Glomerular visceral epithelial cell (primary cell): ENCODE measurements at regions not wholly inside any gene's neighbourhood (a gene's known extent, or its start where the extent isn't known, plus 50 kb on each side); places are given as distances from the start of the nearest gene placed in this dataset.

Experiments used
- DNase-seq: peaks from one replicate; pipeline ENCODE4 v3.0.0-alpha.2; 2016; ENCODE audit errors: extremely low spot score

DNA sequence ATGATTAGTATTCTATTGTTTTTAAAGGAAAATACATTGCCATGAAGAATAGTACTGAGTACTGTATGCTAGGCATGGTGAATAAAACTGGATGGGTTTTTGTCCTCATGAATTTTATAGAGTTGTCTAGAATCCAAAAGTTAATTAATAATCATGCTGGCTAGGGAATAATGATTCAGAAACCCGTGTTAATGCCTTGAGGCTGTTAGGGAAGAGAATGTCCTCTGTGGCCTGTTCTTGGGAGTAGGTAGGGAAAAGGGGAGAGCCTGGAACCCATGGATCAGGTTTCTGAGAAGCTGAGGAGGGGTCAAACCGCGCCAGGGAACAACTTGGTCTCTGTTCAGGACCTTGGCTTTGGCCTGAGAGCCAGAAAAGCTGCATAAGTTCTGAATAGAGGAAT is 1376.3 kb upstream of the SLC10A2 start:
- no peak for DNase-seq

DNA sequence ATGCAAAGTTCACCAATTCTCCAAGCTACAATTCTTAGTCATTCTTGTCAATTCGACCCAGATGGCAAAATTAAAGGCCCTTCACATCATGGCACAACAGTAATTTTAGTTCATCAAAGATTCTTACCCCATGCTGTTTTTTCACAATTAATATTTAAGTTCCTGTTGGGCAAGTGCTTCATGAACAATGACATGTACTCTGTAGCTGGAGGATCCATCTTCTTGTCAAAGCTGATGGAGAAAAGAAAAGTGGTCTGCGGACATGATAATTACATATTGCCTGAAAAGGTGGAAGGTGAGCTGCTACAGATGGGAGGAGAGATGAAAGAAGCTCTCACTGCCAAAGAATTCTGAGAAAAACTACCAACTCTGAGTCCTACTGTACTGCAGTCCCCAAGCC is 1370.3 kb upstream of the SLC10A2 start:
- DNase-seq, result no peak

DNA sequence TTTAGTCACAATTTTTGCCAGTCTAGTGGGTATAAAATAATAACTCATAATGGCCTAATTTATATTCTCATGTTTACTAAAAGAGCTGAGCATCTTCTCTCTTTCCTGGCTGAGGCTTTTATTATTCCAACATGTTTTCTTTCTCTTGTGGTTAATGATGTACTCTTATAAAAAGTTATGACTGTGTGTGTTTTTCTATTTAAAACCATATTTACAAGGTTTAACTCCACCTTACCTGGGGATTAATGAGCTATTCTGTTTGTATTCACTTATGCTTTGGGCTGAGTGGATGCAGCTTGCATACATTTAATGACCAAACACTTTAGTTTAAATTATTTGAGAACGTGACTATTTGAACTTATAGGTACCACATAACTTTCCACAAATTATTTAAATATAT is 1365.7 kb upstream of the SLC10A2 start:
- no peak for DNase-seq

DNA sequence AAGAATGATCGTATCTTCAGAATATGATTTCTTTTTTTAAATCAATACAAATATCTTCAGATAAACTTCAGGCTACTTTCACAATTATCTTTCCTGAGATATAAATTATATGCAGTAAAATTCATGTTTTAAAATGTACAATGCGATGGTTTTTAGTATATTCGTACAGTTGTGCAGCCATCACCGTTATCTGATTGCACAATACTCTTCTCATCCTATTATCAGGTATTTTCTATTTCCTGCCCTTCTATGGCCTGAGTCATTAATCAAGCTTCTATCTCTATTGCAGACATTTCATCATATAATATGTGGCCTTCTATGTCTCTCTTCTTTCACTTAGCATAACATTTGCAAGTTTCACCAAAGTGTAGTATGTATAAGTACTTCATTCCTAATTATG is 1360.2 kb upstream of the SLC10A2 start:
- DNase-seq, result no peak

DNA sequence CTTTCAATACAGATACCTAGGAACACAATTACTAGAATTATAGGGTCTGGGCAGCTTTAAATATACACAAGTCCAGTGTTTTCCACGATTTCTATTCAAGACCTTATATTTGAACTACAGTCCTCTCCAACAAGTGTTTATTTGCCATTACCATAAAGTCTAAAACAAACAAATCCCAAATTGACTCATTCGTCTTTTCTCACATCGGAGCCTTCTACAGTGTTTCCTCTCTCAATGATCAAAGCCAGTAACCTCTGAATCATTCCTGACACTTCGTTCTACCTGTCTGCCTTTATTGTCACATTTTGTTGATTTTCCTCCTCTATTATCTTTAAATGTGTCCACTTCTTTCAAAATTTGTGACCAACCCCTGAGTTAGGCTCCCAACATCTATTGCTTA is 1356.5 kb upstream of the SLC10A2 start:
- no peak for DNase-seq

DNA sequence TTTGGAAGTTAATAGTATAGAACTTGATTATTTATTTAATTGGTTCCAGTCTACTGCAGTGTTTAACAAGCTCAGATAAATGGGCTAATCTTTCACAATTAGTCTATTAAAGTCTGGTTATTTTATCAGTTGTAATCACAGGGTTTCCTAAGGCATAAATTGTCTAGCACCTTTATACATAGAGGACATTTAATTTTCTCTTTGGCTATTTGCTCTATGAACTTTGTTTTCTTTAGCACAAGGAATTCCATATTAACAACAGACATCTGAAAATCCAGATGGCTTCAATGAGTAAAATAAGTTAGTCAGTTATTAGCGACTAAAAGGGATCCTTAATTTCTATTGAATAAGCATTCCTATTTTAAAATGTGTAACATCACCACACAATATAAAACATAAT is 1350.8 kb upstream of the SLC10A2 start:
- no peak for DNase-seq

DNA sequence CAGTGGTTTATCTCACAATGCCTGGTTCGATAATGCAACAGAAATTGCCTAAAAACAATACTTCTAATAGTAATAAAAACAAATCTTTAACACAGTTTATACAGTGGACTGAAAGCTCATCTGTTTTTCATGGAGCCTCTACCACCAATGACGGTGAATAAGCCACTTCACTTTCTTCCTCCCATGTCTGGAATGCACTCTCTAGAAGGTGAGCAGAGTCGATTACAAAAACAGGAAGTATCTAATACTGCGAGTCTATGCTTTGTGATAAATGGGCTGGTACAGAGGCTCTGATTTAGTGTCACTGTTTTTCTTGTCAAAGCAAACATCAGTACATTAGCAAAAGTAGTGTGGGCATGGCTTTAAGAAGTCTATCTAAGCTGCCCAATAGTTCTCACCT is 1348.6 kb upstream of the SLC10A2 start:
- DNase-seq, result no peak

DNA sequence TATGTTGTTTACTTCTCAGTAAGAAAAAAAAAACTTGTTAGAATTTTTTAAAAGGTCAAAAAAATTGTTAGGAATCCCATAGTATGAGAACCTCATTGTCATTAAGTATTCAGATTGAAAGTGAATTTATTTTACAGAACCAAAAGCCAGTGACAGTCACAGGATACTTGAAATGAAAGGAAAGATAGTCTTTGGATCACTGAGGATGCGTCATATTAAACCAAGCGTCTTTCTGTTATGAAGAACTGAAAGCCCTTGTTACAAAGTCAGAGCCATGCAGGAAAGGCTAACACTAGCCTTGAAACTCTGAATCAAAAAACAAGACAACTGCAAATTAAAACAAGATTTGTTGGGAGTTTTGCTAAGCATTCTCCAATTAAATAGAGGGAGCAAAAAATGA is 1348.0 kb upstream of the SLC10A2 start:
- DNase-seq, result no peak

DNA sequence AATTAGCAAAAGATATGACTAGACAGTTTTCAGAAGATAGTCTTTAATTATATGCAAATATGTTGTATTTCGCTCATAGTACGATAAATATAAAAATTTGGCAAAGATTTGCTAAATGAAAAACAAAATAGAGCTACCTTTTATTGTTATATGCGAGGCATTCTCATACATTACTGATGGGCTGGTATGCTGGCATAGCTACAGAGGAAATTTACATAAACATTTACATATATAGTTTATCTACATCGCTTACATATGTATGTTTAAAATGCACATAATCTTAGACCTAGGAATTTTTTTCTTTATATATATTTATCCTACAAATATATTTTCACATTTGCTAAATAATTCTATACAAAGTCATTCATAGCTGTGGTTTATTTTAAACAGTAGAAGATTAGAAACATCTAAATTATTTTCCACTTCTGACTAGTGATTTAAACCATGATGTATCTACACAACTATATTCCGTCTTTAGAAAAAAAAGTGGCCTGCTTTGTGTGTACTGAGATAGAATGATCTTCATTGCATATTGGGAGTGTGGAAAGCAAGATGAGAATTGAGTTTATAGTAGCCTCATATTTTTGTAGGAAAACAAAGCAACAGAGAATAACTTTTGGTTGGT is 1345.0 kb upstream of the SLC10A2 start:
- DNase-seq, result no peak

DNA sequence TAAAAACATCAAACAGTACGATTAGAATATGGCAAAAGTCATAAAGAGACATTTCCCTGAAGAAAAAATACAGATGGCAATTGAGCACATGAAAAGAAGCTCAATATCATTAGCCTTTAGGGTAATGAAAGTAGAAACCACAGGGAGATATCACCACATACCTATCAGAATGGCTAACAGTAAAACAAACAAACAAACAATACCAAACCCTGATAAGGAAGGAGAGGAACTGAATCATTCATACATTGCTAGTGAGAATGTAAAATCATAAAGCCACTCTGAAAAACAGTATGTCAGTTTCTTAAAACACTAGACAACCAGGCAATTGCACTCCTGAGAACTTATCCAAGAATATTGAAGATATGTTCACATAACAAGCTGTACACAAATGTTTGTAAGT is 1342.5 kb upstream of the SLC10A2 start:
- no peak for DNase-seq

DNA sequence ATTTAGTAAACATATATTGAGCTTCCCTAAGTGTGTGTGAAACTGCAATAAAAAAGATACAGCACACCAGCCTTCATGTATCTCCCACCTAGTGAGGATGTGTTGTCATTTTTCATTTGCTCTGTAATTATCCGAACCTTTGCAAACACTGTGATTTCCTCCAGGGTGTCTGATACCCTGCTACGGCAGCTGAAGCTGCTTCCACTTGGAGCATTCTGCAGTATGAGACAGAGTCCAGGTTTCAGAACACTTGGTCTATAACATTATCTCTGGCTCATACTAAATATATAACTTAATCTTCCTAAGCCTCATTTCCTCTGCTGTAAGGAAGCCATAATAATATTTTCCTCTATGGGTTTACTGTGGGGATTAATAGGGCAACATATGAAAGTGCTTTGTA is 1338.1 kb upstream of the SLC10A2 start:
- no peak for DNase-seq

DNA sequence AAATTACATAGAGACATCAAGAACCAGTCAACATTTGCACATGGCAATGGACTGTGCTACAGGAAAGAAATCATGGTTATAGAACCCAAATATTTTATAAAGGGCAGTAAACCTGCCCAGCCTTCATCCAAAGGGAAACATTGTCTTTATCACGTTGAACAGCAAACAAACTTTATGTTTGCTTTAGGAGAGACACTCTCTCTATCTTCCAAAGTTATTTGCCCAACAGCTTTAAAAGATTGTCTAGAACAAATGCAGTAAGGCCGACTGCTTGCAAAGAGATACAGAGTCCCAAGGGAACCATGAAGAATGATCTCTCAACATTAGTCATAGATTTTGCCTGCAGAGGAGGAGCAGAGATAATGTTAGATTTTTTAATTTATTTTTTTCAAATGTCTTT is 1323.5 kb upstream of the SLC10A2 start:
- DNase-seq, result no peak

DNA sequence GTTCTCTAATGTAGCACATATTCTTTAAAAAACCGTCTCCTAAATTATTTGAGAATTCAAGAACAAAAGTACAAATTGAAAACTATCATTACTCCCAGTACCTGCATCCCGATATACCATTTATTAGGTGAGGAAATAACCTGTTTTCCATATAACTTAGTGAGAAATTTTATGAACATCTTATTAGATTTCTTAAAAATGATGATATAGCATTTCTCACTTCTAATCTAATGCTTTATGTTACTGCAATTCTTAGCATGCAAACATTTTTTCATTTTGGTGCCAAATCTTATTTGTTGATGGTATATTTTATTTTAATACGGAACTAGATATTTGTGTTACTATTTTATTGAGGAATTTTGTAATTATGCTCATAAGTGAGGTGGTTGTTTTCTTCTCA is 1321.3 kb upstream of the SLC10A2 start:
- no peak for DNase-seq

DNA sequence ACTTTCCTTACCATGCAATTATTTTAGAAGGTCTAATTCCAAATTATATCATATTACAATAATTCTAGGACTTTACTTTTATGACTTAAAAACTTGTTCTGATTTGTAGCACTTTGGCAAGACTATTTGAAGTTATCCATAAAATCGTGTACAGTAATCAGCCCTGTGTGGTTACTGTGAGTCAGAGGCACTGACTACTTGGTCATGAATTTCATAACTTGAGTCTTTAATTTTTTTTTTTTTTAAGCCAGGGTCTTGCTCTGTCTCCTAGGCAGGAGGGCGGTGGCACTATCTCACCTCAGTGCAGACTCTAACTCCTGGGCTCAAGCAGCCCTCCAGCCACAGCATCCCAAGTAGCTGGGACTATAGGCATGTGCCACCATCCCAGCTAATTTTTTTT is 1319.2 kb upstream of the SLC10A2 start:
- DNase-seq, result peak; percentile 56

DNA sequence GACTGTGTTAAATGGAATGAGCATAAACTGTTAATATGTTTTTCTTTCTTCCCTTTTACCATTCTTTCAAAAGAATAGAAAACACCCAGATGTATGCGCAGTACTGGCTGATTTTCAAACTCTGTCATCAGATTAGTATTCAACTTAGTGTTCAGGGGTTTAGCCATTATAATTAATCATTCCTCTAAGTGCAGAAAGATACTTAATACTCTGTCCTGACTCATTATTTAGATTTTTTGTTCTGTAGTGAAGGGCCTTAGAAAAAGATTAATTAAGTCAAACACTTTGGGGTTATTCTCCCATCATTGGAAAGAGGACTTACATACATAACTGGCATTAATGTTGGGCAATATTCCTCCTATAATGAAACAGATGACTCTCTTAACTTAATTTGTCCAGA is 1316.7 kb upstream of the SLC10A2 start:
- DNase-seq, result peak; percentile 3

DNA sequence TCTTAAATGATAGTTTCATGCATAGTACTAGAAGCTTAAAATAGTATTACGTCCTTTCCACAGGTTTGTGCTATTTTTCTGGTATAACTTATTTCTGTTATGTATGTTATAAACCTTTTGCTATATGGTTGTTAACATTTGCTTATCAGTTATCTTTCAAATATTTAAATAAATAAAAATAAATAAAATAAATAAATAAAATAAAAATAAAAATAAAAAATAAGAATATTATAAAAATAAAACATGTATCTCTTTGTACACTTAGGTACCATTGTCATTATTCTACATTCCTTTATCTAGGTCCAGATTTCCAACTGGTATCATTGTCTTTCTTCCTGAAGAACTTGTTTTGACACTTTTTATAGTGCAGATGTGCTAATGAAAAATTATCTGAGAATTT is 1310.4 kb upstream of the SLC10A2 start:
- DNase-seq, result no peak

DNA sequence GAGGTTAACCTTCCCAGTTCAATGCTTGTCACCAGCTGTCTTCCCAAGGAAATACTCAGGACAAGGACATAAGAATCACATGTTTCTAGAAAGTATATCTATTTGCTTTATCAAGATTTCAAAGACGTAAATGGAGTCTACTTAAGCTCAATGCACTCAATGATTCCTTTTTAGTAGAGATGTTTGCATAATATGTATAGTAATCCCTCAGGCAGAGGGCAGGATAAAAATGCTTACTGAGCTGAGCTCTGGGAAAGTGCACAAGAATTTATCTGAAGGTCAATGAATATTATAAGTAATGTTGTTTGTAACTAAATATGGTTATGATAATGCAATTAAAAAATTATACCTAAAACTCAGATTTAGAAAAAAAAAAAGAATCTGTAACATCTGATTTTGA is 1309.4 kb upstream of the SLC10A2 start:
- DNase-seq, result no peak

DNA sequence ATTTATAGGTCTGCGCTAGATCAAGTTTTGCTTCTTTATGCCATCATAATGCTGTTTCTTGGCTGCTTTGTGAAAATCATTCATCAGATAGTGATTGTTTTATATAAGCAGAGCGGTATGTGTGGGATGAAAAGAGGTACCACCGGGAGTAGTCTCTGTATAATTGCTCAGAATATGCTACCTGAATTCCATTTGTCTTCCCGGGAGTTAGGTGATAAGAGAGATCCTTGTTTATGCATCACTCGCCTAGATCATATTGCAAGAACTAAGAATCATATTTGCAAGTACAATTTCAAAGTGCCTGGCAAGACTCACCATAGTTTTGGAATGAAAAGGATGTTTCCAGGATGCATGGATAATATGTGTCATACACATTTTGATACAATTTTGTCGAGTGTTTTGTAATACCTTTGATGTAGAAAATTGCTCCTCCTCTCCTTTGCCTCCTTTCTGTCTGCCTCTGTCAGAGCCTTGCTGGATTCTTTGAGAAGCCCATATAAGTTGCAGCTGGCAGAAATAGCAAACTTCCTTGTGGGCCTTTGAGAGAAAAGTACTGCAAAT is 1306.0 kb upstream of the SLC10A2 start:
- DNase-seq, result no peak

DNA sequence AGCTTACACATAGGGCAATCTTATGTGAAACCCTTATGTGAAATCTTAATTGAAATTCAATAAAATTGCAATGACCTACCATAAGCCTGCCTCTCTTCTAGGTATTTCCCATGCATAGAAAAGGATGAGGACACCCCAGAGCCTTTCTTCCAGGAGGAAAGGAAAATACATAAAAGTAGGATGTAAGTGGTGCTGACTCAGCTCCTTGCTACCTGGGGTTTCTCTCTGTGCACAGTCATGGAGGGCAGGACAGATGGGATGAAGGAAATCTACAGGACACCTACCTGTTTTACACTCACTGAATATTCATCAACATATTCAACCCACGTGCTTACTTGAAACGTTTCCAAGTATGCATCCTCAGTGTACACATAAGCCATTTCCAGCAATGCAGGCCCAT is 1299.2 kb upstream of the SLC10A2 start:
- DNase-seq, result no peak

DNA sequence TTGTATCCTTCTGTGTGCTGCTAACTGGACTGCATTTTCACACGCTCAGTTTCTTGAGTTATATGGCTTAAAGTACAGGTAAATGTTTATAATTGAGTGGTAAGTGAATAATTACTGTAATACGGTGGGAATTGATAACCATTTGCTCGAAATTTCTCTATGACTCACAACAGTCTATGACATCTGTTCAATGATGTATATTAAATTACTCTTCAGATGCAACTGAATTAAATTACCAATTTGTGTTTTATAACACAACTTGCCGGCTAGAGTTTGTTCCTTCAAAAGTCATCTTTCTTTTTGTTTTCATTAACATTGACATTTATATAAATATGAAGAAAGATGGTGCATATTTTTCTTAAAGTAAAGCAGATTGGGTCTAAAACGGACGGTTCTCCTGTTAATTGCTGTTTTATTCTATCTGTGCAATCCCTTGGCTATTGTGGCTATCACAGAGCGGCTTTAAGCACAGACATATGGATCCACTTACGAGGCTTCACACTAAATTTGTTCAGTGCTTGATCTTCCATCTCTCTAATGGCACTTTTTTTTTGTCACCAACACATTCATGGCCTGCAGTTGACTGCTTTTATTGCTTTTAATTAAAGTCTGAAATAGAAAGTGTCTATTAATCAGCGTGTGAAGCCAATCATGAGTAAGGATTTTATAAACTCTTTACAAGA is 1291.6 kb upstream of the SLC10A2 start:
- no peak for DNase-seq

DNA sequence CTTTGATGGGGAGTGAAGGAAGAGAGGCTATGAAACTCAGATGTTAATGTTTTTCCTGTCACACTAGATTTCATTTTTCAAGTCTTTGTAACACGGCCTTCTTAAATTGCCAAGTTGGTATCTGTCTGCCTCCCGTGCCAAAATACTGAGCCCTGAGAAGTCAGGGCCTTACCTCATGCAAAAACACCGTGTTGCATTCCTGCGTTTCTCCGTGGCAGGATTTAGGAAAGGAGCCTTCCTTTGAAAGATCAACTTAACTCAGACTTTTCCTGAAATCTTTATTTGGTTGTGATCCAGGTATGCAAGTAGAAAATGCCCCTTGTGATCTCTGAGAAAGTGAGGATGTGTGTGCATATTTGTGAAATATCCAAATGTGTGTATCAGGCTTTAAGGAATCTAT is 1291.0 kb upstream of the SLC10A2 start:
- peak; percentile 5 for DNase-seq

DNA sequence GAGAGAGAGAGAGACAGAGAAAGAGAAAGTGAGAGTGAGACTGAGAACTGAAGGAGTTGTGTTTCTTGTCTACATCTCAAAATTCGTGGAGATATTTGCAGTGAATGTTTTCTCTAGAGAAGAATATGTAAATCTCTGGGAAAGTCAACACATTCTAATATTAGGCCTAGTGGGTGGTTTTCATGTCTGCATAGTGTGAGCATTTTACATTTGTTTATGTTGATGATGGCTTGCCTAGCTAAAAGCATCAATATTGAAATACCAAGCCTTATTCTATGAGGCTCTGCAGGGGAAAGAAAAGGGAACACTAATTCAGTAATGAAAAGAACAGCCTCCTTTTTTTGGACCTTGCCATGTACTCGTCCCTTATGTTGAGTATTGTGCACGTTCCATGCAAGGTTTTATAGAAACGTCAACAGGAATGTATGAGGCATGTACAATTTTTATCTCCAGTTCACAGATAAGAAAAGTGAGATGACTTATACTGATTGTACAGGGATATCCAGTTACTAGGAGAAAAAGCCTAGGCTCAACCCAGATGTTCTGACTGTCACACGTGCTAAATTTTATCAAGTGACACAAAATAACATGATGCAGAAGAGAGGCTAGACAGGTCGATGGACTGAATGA is 1288.9 kb upstream of the SLC10A2 start:
- no peak for DNase-seq

DNA sequence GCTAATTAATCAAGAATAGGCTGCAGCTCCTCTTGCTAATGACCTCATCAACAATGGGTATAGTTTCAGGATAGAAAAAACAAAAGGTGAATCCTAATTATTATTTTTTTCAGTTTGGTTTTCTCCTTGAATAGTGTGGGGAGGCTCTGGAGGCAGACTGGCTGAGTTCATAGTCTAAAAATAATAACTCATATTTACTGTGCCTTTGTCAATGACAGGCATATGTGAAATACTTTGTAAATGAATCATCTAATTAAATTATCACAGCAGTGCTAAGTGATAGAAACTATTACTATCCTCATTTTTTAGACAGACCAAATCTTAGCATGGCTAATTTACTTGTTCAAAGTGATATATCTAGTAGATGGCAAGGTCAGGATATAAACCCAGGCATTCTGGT is 1261.0 kb upstream of the SLC10A2 start:
- no peak for DNase-seq
